ENCODE measurements at regions not wholly inside any gene's neighbourhood (a gene's known extent, or its start where the extent isn't known, plus 50 kb on each side); places are given as distances from the start of the nearest gene placed in this dataset.

GRCh38 chr6:84333842-84334241, 106.4 kb upstream of the CEP162 start:
- Histone ChIP-seq H3K36me3 (ENCODE audit: insufficient read depth, low read length) (no peaks in the 10 kb centered on the region), H3F3A (ENCODE audit: insufficient read depth, low read length) (no peaks in the 10 kb centered on the region), H3K9me2 (ENCODE audit: low read depth, low read length) (no peaks in the 10 kb centered on the region), H3K4me1 (ENCODE audit: insufficient read depth, low read length, severe bottlenecking) (peaks cover 9% of the 10 kb centered on the region), H3K27ac (ENCODE audit: low read depth, low read length, poor library complexity, severe bottlenecking) (no peak overlapping the region), H2AFZ (ENCODE audit: low read length) (no peak overlapping the region), H4K20me1 (ENCODE audit: insufficient read depth, low read length) (no peaks in the 10 kb centered on the region), H3K79me2 (ENCODE audit: insufficient read depth, low read length) (no peaks in the 10 kb centered on the region), H3K4me3 (ENCODE audit: low read depth, low read length, poor library complexity, severe bottlenecking) (no peak overlapping the region), H3K9ac (ENCODE audit: low read length) (no peak overlapping the region), H3K27me3 (ENCODE audit: insufficient read depth, low read length) (no peaks in the 10 kb centered on the region), H3K9me3 (ENCODE audit: low read length) (no peaks in the 10 kb centered on the region; the same call in 1 of the 2 replicates), H3K4me2 (ENCODE audit: low read length) (no peak overlapping the region)
- no peak for TF ChIP-seq EZH2 (IDR thresholded peaks at IDR 0.05; ENCODE audit: borderline replicate concordance, low read length)
- TF ChIP-seq CTCF (IDR thresholded peaks at IDR 0.05; ENCODE audit: low read length), result no peak

- H3K4me1 ChIP-seq (ENCODE audit: insufficient read depth, low read length, severe bottlenecking), result peaks cover 9% of the 10 kb centered on the region
- no peak overlapping the region for H3K4me3 ChIP-seq (ENCODE audit: low read depth, low read length, poor library complexity, severe bottlenecking)
- TF ChIP-seq EZH2 (IDR thresholded peaks at IDR 0.05; ENCODE audit: borderline replicate concordance, low read length) (no peak), CTCF (IDR thresholded peaks at IDR 0.05; ENCODE audit: low read length) (no peak)
- H4K20me1 ChIP-seq (ENCODE audit: insufficient read depth, low read length), result no peaks in the 10 kb centered on the region
- H3K27me3 ChIP-seq (ENCODE audit: insufficient read depth, low read length), result no peaks in the 10 kb centered on the region
- H3K9me3 ChIP-seq (ENCODE audit: low read length), result no peaks in the 10 kb centered on the region; the same call in 1 of the 2 replicates
- no peak overlapping the region for H3K9ac ChIP-seq (ENCODE audit: low read length)
- no peak overlapping the region for H3K4me2 ChIP-seq (ENCODE audit: low read length)
- no peaks in the 10 kb centered on the region for H3K36me3 ChIP-seq (ENCODE audit: insufficient read depth, low read length)
- no peaks in the 10 kb centered on the region for H3K79me2 ChIP-seq (ENCODE audit: insufficient read depth, low read length)
- no peaks in the 10 kb centered on the region for H3F3A ChIP-seq (ENCODE audit: insufficient read depth, low read length)
- no peaks in the 10 kb centered on the region for H3K9me2 ChIP-seq (ENCODE audit: low read depth, low read length)
- peak overlapping the region; percentile 17 for H3K27ac ChIP-seq (ENCODE audit: low read depth, low read length, poor library complexity, severe bottlenecking)
- no peak overlapping the region for H2AFZ ChIP-seq (ENCODE audit: low read length)
Measured at GRCh38 chr6:84332139-84333034, 104.9 kb upstream of the CEP162 start.

- Histone ChIP-seq H3K79me2 (ENCODE audit: insufficient read depth, low read length) (no peaks in the 10 kb centered on the region), H3K36me3 (ENCODE audit: insufficient read depth, low read length) (no peaks in the 10 kb centered on the region), H3F3A (ENCODE audit: insufficient read depth, low read length) (no peaks in the 10 kb centered on the region), H3K27me3 (ENCODE audit: insufficient read depth, low read length) (no peaks in the 10 kb centered on the region), H3K4me1 (ENCODE audit: insufficient read depth, low read length, severe bottlenecking) (peaks cover 9% of the 10 kb centered on the region), H3K4me3 (ENCODE audit: low read depth, low read length, poor library complexity, severe bottlenecking) (no peak overlapping the region), H3K9me2 (ENCODE audit: low read depth, low read length) (no peaks in the 10 kb centered on the region), H2AFZ (ENCODE audit: low read length) (peak overlapping the region; percentile 34; the same call in 1 of the 2 replicates), H3K27ac (ENCODE audit: low read depth, low read length, poor library complexity, severe bottlenecking) (no peak overlapping the region), H4K20me1 (ENCODE audit: insufficient read depth, low read length) (no peaks in the 10 kb centered on the region), H3K9ac (ENCODE audit: low read length) (no peak overlapping the region), H3K9me3 (ENCODE audit: low read length) (no peaks in the 10 kb centered on the region), H3K4me2 (ENCODE audit: low read length) (no peak overlapping the region)
- TF ChIP-seq EZH2 (IDR thresholded peaks at IDR 0.05; ENCODE audit: borderline replicate concordance, low read length) (no peak), CTCF (IDR thresholded peaks at IDR 0.05; ENCODE audit: low read length) (no peak)
Measured at GRCh38 chr6:84330325-84330724, 102.9 kb upstream of the CEP162 start.
